Activated B cell treated with CpG ODN at 0.5 μM for 24 hours (primary cell): ENCODE measurements at regions not wholly inside any gene's neighbourhood (a gene's known extent, or its start where the extent isn't known, plus 50 kb on each side); places are given as distances from the start of the nearest gene placed in this dataset.

Experiments
- ATAC-seq: fragments of 200-7000 bp; cut with Tn5 transposase; one replicate; pipeline ENCODE4 v1.10.0; 2021; ENCODE audit warnings: low read depth, mild to moderate bottlenecking, moderate library complexity
- CTCF ChIA-PET: fragments of 350-600 bp; sonication (Branson Sonifier 250); formaldehyde crosslinking; loops from one replicate; lab custom pipeline; 2021; ENCODE audit warnings: antibody characterized with exemption; lab: Charles Lee
- POLR2A ChIA-PET: fragments of 350-600 bp; sonication (Branson Sonifier 250); formaldehyde crosslinking; loops from one replicate; lab custom pipeline; 2021; ENCODE audit warnings: antibody characterized with exemption; lab: Charles Lee
- DNase-seq: peaks from one replicate; pipeline ENCODE4 v3.0.0; 2022
- H3K27ac Mint-ChIP-seq: one replicate; pipeline ENCODE4 v1.8.0; 2020; ENCODE audit warnings: mixed read lengths
- H3K27me3 Mint-ChIP-seq: one replicate; pipeline ENCODE4 v1.8.0; 2021; ENCODE audit warnings: mixed read lengths
- H3K36me3 Mint-ChIP-seq: one replicate; pipeline ENCODE4 v1.8.0; 2021; ENCODE audit warnings: low read depth, mixed read lengths
- H3K4me1 Mint-ChIP-seq: one replicate; pipeline ENCODE4 v1.8.0; 2021; ENCODE audit warnings: mixed read lengths
- H3K4me3 Mint-ChIP-seq: one replicate; pipeline ENCODE4 v1.8.0; 2020; ENCODE audit warnings: mild to moderate bottlenecking, mixed read lengths
- H3K9me3 Mint-ChIP-seq: one replicate; pipeline ENCODE4 v1.8.0; 2020; ENCODE audit warnings: mixed read lengths
- intact Hi-C: fragments of 100-400 bp; cut with micrococcal nuclease; formaldehyde crosslinking; loops from one replicate; pipeline ENCODE4 v1.15.1; 2024
- TF ChIP-seq, protein P1 (sequence below): fragments of 200-600 bp; IDR thresholded peaks from one replicate; pipeline ENCODE4 v1.8.0; 2022; ENCODE audit warnings: antibody characterized with exemption, mild to moderate bottlenecking

DNA sequence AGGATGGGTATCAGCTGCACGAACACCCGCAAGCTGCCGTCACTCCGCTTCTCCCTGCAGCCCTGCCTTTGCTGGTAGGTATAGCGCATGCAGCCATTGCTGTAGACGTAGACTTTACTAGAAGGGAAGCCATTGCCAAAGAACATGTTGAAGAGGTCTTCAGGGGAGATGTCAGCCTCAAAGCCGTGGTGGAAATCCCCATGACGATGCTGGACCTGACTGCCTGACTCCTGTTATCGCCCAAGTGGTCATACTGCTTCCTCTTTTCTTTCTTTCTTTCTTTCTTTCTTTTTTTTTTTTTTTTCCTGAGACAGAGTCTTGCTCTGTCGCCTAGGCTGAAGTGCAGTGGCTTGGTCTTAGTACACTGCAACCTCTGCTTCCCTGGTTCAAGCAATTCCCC, 68.7 kb upstream of the SPRED2 start:
- ChIA-PET POLR2A (interaction anchor here (0.6 kb wide), 1 partner anchor 94 kb away, joined by 4 read pairs; no protein-coding TSS in a partner anchor), CTCF (no interaction called here)
- TF ChIP-seq, protein P1, sequence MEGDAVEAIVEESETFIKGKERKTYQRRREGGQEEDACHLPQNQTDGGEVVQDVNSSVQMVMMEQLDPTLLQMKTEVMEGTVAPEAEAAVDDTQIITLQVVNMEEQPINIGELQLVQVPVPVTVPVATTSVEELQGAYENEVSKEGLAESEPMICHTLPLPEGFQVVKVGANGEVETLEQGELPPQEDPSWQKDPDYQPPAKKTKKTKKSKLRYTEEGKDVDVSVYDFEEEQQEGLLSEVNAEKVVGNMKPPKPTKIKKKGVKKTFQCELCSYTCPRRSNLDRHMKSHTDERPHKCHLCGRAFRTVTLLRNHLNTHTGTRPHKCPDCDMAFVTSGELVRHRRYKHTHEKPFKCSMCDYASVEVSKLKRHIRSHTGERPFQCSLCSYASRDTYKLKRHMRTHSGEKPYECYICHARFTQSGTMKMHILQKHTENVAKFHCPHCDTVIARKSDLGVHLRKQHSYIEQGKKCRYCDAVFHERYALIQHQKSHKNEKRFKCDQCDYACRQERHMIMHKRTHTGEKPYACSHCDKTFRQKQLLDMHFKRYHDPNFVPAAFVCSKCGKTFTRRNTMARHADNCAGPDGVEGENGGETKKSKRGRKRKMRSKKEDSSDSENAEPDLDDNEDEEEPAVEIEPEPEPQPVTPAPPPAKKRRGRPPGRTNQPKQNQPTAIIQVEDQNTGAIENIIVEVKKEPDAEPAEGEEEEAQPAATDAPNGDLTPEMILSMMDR = no peak
- Mint-ChIP-seq H3K9me3 (no peaks in the 10 kb centered on the region), H3K4me1 (no peaks in the 10 kb centered on the region), H3K4me3 (no peak overlapping the region), H3K27me3 (peaks cover 3% of the 10 kb centered on the region), H3K36me3 (no peaks in the 10 kb centered on the region), H3K27ac (no peak overlapping the region)
- ATAC-seq (peak; percentile 52), DNase-seq (no peak)
- intact Hi-C loops = no loop called here

DNA sequence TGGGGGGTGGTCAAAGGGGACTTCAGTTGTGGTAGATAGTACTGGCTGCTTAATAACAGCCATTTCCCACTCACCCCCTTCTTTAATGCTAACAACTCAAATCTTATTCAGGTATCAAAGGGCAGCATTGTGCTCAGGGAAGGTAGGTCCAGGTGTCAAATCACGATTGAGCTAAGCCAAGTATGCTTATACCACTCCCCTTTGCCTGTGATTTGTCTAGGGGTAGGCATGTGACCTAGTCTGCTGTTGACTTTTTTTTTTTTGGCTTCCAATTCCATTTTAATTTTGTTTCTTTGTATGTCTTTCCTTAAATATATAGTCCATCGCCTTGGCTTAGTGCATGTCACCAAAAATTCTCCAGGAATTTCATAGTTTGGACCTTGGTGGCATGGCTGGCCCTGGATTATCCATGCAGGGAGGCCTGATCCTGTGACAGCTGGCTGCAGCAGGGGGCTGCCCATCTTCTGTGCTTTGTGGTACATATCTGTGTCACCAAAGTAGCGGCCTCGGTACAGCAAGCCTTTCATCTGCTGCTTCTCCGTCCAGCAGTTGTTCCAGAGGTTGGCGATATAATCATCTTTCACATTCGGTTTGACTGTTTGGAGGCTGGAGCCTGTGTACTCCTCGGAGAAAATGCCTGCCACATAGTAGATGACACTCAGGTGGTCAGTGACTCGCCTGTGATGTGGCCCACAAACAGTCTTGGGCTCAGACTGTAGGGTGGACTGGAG, 68.1 kb upstream of the SPRED2 start:
- ChIA-PET POLR2A (no interaction called here), CTCF (no interaction called here)
- no peak for DNase-seq
- intact Hi-C loops = no loop called here
- ATAC-seq = no peak
- peaks cover 3% of the 10 kb centered on the region for H3K27me3 Mint-ChIP-seq
- TF ChIP-seq, protein P1 = no peak
- H3K4me1 Mint-ChIP-seq = no peaks in the 10 kb centered on the region
- no peaks in the 10 kb centered on the region for H3K36me3 Mint-ChIP-seq
- H3K27ac Mint-ChIP-seq = no peak overlapping the region
- no peaks in the 10 kb centered on the region for H3K9me3 Mint-ChIP-seq
- H3K4me3 Mint-ChIP-seq = no peak overlapping the region

DNA sequence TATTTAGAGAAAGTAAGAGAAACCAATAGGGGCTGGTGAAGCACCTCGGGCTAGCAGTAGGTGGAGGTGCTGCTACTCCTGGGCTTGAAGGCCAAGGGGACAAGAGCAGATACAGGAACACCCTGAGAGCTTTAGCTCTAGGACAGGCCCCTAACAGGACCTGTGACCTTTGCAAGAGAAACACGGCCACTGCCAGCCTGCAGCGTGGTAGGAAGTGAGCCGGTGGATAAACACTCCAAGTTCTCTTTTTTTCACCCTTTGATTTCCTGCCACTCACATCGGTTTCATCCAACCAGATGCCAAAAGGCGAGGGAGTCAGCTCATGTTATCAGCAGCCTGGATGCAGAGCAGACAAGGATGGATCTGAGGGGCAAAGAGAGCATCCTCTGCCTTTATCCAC, 66.8 kb upstream of the SPRED2 start:
- TF ChIP-seq, protein P1 = no peak
- Mint-ChIP-seq H3K27me3 (peaks cover 5% of the 10 kb centered on the region), H3K27ac (no peak overlapping the region), H3K9me3 (no peaks in the 10 kb centered on the region), H3K36me3 (no peaks in the 10 kb centered on the region), H3K4me1 (no peaks in the 10 kb centered on the region), H3K4me3 (no peak overlapping the region)
- ATAC-seq (no peak), DNase-seq (no peak)
- CTCF ChIA-PET = no interaction called here
- intact Hi-C loops = no loop called here
- POLR2A ChIA-PET = no interaction called here

DNA sequence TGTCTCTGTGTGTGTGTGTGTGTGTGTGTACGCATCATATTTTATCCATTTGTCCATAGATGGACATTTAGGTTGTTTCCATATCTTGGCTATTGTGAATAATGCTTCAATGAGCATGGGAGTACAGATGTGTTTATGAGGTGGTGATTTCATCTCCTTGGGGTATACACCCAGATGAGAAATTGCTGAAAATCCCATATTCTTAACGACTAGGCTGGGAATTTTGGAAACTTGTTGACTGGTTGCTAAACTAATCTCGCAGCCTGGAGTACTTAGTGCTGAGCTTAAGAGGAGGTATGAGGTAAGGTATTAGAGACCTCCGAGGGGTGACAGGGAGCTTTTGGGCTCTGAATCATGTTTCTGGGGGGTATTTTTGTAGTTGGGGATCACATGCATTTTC, 66.0 kb upstream of the SPRED2 start:
- Mint-ChIP-seq H3K9me3 (no peaks in the 10 kb centered on the region), H3K27me3 (peaks cover 5% of the 10 kb centered on the region), H3K4me3 (no peak overlapping the region), H3K36me3 (no peaks in the 10 kb centered on the region), H3K27ac (no peak overlapping the region), H3K4me1 (no peaks in the 10 kb centered on the region)
- CTCF ChIA-PET = no interaction called here
- TF ChIP-seq, protein P1 = no peak
- POLR2A ChIA-PET = no interaction called here
- no peak for ATAC-seq
- DNase-seq = no peak
- intact Hi-C loops = no loop called here

DNA sequence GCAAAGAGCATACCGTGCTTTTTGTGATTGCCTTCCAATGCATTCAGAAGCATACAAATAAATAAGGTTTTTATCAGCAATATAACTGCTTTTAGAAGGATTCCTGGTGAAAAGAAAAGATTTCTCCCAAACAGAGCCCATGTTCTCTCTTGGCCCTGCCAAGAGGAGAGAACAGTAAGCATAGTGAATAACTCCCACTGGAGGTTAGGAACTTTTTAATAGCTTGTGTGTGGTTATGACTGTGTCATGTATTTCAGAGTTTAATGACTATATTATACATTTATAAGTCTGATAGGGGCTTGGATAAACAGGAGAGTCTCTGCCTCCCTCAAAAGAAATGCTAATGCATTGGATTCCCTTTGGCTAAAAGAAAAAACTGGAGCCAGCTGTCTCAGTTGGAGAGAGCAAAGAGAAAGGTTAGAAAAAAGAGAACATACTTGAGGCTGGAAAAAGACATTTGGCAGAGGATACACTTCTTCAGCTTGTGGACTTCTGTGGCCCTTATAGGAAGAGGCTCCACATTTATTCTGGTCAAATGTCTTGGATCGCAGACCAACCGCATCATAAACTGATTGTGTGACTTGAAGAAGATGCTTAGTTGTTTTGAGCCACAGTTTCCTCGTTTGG, 63.0 kb upstream of the SPRED2 start:
- ChIA-PET POLR2A (no interaction called here), CTCF (no interaction called here)
- intact Hi-C loops = no loop called here
- Mint-ChIP-seq H3K4me1 (no peaks in the 10 kb centered on the region), H3K27ac (no peak overlapping the region), H3K9me3 (no peaks in the 10 kb centered on the region), H3K27me3 (peaks cover 5% of the 10 kb centered on the region), H3K4me3 (no peak overlapping the region), H3K36me3 (no peaks in the 10 kb centered on the region)
- DNase-seq (no peak), ATAC-seq (no peak)
- TF ChIP-seq, protein P1 = no peak
